OCI-LY7 (cell line): ENCODE measurements at regions not wholly inside any gene's neighbourhood (a gene's known extent, or its start where the extent isn't known, plus 50 kb on each side); places are given as distances from the start of the nearest gene placed in this dataset.

Experiments used
- BruUV-seq: library from RNA; stranded (reverse); fragments of 400-500 nt; replicated peaks from 2 replicates; lab custom pipeline; 2021; lab: Mats Ljungman, UMichigan
- CTCF ChIA-PET: fragments of 300-600 bp; sonication (Branson Sonifier 250); formaldehyde crosslinking; loops from one replicate; lab custom pipeline; 2022; ENCODE audit warnings: antibody characterized with exemption; ENCODE audit not compliant: unreplicated experiment; lab: Charles Lee
- POLR2A ChIA-PET: fragments of 300-600 bp; sonication (Branson Sonifier 250); formaldehyde crosslinking; loops from one replicate; lab custom pipeline; 2022; ENCODE audit warnings: antibody characterized with exemption; lab: Charles Lee
- DNase-seq: peaks from one replicate; pipeline ENCODE4 v3.0.0-alpha.2; 2015; ENCODE audit warnings: low spot score
- H2AFZ ChIP-seq: fragments of 200-600 bp; sonication (generic), shearing (Covaris generic); 2 replicates; pipeline ENCODE4 v1.6.1; 2014; ENCODE audit warnings: mild to moderate bottlenecking, antibody characterized with exemption, low read length, moderate library complexity
- H3K27ac ChIP-seq: fragments of 200-600 bp; sonication (generic); 2 replicates; pipeline ENCODE4 v1.5.1; 2014; ENCODE audit warnings: mixed run types, low read depth, mild to moderate bottlenecking, moderate library complexity, low read length, inconsistent platforms; ENCODE audit not compliant: poor library complexity, severe bottlenecking
- H3K36me3 ChIP-seq: fragments of 200-600 bp; sonication (generic); 2 replicates; pipeline ENCODE4 v1.6.1; 2014; ENCODE audit warnings: mild to moderate bottlenecking, antibody characterized with exemption, low read length, moderate library complexity, mixed read lengths; ENCODE audit not compliant: insufficient read depth
- H3K4me1 ChIP-seq: fragments of 200-600 bp; sonication (generic); 2 replicates; pipeline ENCODE4 v1.5.1; 2014; ENCODE audit warnings: mild to moderate bottlenecking, low read length; ENCODE audit not compliant: insufficient read depth, poor library complexity, severe bottlenecking
- H3K4me2 ChIP-seq: fragments of 200-600 bp; sonication (generic); 2 replicates; pipeline ENCODE4 v1.6.1; 2014; ENCODE audit warnings: mild to moderate bottlenecking, low read length
- H3K4me3 ChIP-seq: fragments of 200-600 bp; sonication (generic); 2 replicates; pipeline ENCODE4 v1.5.1; 2014; ENCODE audit warnings: mild to moderate bottlenecking, low read depth, low read length; ENCODE audit not compliant: poor library complexity, severe bottlenecking
- H3K79me2 ChIP-seq: fragments of 200-600 bp; sonication (generic); 2 replicates; pipeline ENCODE4 v1.6.1; 2016; ENCODE audit warnings: low read depth, mild to moderate bottlenecking, low read length, moderate library complexity, mixed read lengths; ENCODE audit not compliant: insufficient read depth
- H3K9me2 ChIP-seq: fragments of 200-600 bp; sonication (generic); 2 replicates; pipeline ENCODE4 v1.6.1; 2016; ENCODE audit warnings: mild to moderate bottlenecking, low read length, mixed read lengths; ENCODE audit not compliant: insufficient read depth
- H3K9me3 ChIP-seq: fragments of 200-600 bp; sonication (generic); 2 replicates; pipeline ENCODE4 v1.6.1; 2014; ENCODE audit warnings: mild to moderate bottlenecking, mixed run types, low read length, mixed read lengths
- H4K20me1 ChIP-seq: fragments of 200-600 bp; sonication (generic); 2 replicates; pipeline ENCODE4 v1.6.1; 2014; ENCODE audit warnings: mild to moderate bottlenecking, antibody characterized with exemption, low read length, moderate library complexity, mixed read lengths; ENCODE audit not compliant: insufficient read depth
- CTCF ChIP-seq: fragments of 200-600 bp; sonication (generic); conservative IDR thresholded peaks from 2 replicates; pipeline ENCODE4 v1.5.1; 2014; ENCODE audit warnings: mild to moderate bottlenecking, antibody characterized with exemption, low read length, moderate library complexity, mixed read lengths
- EZH2phosphoT487 ChIP-seq: fragments of 200-600 bp; sonication (generic); IDR thresholded peaks from 2 replicates; pipeline ENCODE4 v1.6.1; 2018; ENCODE audit warnings: low read depth, borderline replicate concordance, mild to moderate bottlenecking, mixed run types, antibody characterized with exemption, low read length, moderate library complexity, mixed read lengths
- intact Hi-C: fragments of 100-400 bp; cut with micrococcal nuclease; formaldehyde crosslinking; loops from one replicate; pipeline ENCODE4 v1.10.0; 2022; ENCODE audit not compliant: unreplicated experiment

GRCh38 chr4:151613290-151613689 is 147.5 kb downstream of the GATB start:
- Histone ChIP-seq H3K4me1 (no peaks in the 10 kb centered on the region), H3K4me2 (no peak overlapping the region), H4K20me1 (no peaks in the 10 kb centered on the region), H3K9me3 (no peaks in the 10 kb centered on the region), H3K27ac (no peak overlapping the region), H3K36me3 (no peaks in the 10 kb centered on the region), H3K9me2 (no peaks in the 10 kb centered on the region), H3K4me3 (no peak overlapping the region), H2AFZ (no peak overlapping the region), H3K79me2 (no peaks in the 10 kb centered on the region)
- BruUV-seq: no TSS peak
- TF ChIP-seq CTCF: no peak
- no peak for TF ChIP-seq EZH2phosphoT487
- intact Hi-C loops: loop anchor here (2.0 to 5.0 kb wide), 3 partner anchors 250 to 496 kb away; partner anchors contain the start of gene PRSS48
- CTCF ChIA-PET: no interaction called here
- no peak for DNase-seq
- POLR2A ChIA-PET: no interaction called here

- H3K4me1 ChIP-seq: no peaks in the 10 kb centered on the region
- H3K36me3 ChIP-seq: no peaks in the 10 kb centered on the region
- H3K9me3 ChIP-seq: no peaks in the 10 kb centered on the region
- intact Hi-C loops: loop anchor here (5.0 kb wide), 2 partner anchors 337 to 497 kb away; partner anchors contain the start of gene PRSS48
- H2AFZ ChIP-seq: no peak overlapping the region
- no TSS peak for BruUV-seq
- no peak overlapping the region for H3K4me3 ChIP-seq
- POLR2A ChIA-PET: interaction anchor here (0.8 kb wide), 1 partner anchor 8 kb away, joined by 3 read pairs; no protein-coding TSS in a partner anchor
- H3K79me2 ChIP-seq: no peaks in the 10 kb centered on the region
- H3K27ac ChIP-seq: no peak overlapping the region
- no peaks in the 10 kb centered on the region for H4K20me1 ChIP-seq
- H3K9me2 ChIP-seq: no peaks in the 10 kb centered on the region
- CTCF ChIA-PET: no interaction called here
- H3K4me2 ChIP-seq: no peak overlapping the region
- TF ChIP-seq EZH2phosphoT487: no peak
- TF ChIP-seq CTCF: no peak
- DNase-seq: no peak
Measured at GRCh38 chr4:151614561-151614960, 146.2 kb downstream of the GATB start.

- H3K9me2 ChIP-seq: no peaks in the 10 kb centered on the region
- no peak overlapping the region for H3K27ac ChIP-seq
- TF ChIP-seq EZH2phosphoT487: no peak
- no peak for TF ChIP-seq CTCF
- H3K4me2 ChIP-seq: no peak overlapping the region
- no peaks in the 10 kb centered on the region for H3K4me1 ChIP-seq
- H3K9me3 ChIP-seq: no peaks in the 10 kb centered on the region
- intact Hi-C loops: no loop called here
- no peak overlapping the region for H2AFZ ChIP-seq
- no peaks in the 10 kb centered on the region for H4K20me1 ChIP-seq
- BruUV-seq: no TSS peak
- POLR2A ChIA-PET: interaction anchor here (0.9 kb wide), 1 partner anchor 8 kb away, joined by 4 read pairs; no protein-coding TSS in a partner anchor
- DNase-seq: no peak
- no peak overlapping the region for H3K4me3 ChIP-seq
- H3K79me2 ChIP-seq: no peaks in the 10 kb centered on the region
- CTCF ChIA-PET: no interaction called here
- no peaks in the 10 kb centered on the region for H3K36me3 ChIP-seq
Measured at GRCh38 chr4:151618858-151619257, 141.9 kb downstream of the GATB start.
